HCT116 (cell line): ENCODE measurements at regions not wholly inside any gene's neighbourhood (a gene's known extent, or its start where the extent isn't known, plus 50 kb on each side); places are given as distances from the start of the nearest gene placed in this dataset.

ENCODE experiments used
- ATAC-seq: fragments of 200-7000 bp; cut with Tn5 transposase; 2 replicates; pipeline ENCODE4 v1.9.1; 2020; ENCODE audit warnings: mild to moderate bottlenecking, moderate library complexity
- BruUV-seq: library from RNA; stranded (reverse); fragments of 400-500 nt; replicated peaks from 2 replicates; lab custom pipeline; 2021; lab: Mats Ljungman, UMichigan
- CTCF ChIA-PET: fragments of 300-600 bp; sonication (Branson Sonifier 250); formaldehyde crosslinking; loops from one replicate; lab custom pipeline; 2021; ENCODE audit warnings: antibody characterized with exemption; lab: Charles Lee
- POLR2A ChIA-PET: fragments of 300-600, 350-600 bp; sonication (Branson Sonifier 250); formaldehyde crosslinking; loops from one replicate; lab custom pipeline; 2021; ENCODE audit warnings: antibody characterized with exemption; lab: Charles Lee
- RAD21 ChIA-PET, 2 experiments: fragments of 300-600 bp; sonication (Branson Sonifier 250); formaldehyde crosslinking; loops; one replicate each; lab custom pipeline; 2023; ENCODE audit warnings: low total read pairs in 2 of 2; ENCODE audit not compliant: uncharacterized antibody in 2 of 2, unreplicated experiment in 2 of 2, low non-redundant PET in 1 of 2; lab: Charles Lee
- DNase-seq: peaks from one replicate; pipeline ENCODE4 v3.0.0-alpha.2; 2010; ENCODE audit warnings: low read depth, low spot score
- H2AFZ ChIP-seq: fragments of 200-600 bp; shearing (Covaris generic), sonication (generic); 2 replicates; pipeline ENCODE4 v1.6.1; 2017; ENCODE audit warnings: low read depth, mixed run types, mixed read lengths, antibody characterized with exemption, low read length; ENCODE audit not compliant: poor library complexity, severe bottlenecking
- H3K27ac ChIP-seq: 2 replicates; pipeline ENCODE4 v1.5.1; 2012; ENCODE audit warnings: low read depth, low read length
- H3K27me3 ChIP-seq: fragments of 200-600 bp; sonication (generic); 2 replicates; pipeline ENCODE4 v1.6.1; 2016; ENCODE audit warnings: mixed run types, low read length, mixed read lengths; ENCODE audit not compliant: insufficient read depth
- H3K36me3 ChIP-seq, 2 experiments: fragments of 200-500 bp in 1 of 2; fragments of 200-600 bp in 1 of 2; sonication (Bioruptor generic) in 1 of 2; sonication (generic) in 1 of 2; 2 replicates each; pipeline versions ENCODE4 v1.5.1 to v1.6.1; 2014 to 2016; ENCODE audit warnings: low read length in 2 of 2, inconsistent platforms in 1 of 2, mixed read lengths in 1 of 2, mixed run types in 1 of 2; ENCODE audit not compliant: insufficient read depth in 2 of 2, control insufficient read depth in 1 of 2
- H3K4me1 ChIP-seq, 2 experiments: fragments of 200-600 bp in 1 of 2; sonication (generic) in 1 of 2; 2 replicates each; pipeline versions ENCODE4 v1.5.1 to v1.6.1; 2012 to 2017; ENCODE audit warnings: low read length in 2 of 2, inconsistent platforms in 1 of 2, mild to moderate bottlenecking in 1 of 2, mixed read lengths in 1 of 2, mixed run types in 1 of 2, moderate library complexity in 1 of 2; ENCODE audit not compliant: insufficient read depth in 2 of 2, control insufficient read depth in 1 of 2
- H3K4me2 ChIP-seq: fragments of 200-600 bp; sonication (generic); 2 replicates; pipeline ENCODE4 v1.6.1; 2017; ENCODE audit warnings: mixed run types, low read length, mixed read lengths
- H3K4me3 ChIP-seq, 2 experiments: fragments of 200-600 bp in 1 of 2; sonication (generic) in 1 of 2; replicated peaks in 1 of 2; 2 replicates each; pipeline ENCODE4 v1.5.1; 2011 to 2016; ENCODE audit warnings: low read length in 2 of 2, control low read depth in 1 of 2, low read depth in 1 of 2, mild to moderate bottlenecking in 1 of 2, mixed read lengths in 1 of 2, mixed run types in 1 of 2
- H3K79me2 ChIP-seq: fragments of 200-600 bp; sonication (generic); 2 replicates; pipeline ENCODE4 v1.6.1; 2017; ENCODE audit warnings: mild to moderate bottlenecking, mixed run types, low read length, moderate library complexity, mixed read lengths; ENCODE audit not compliant: insufficient read depth
- H3K9ac ChIP-seq: fragments of 200-600 bp; sonication (generic); 2 replicates; pipeline ENCODE4 v1.6.1; 2016; ENCODE audit warnings: low read length, mixed read lengths
- H3K9me2 ChIP-seq: fragments of 200-600 bp; sonication (generic), shearing (Covaris generic); 2 replicates; pipeline ENCODE4 v1.6.1; 2017; ENCODE audit warnings: mixed run types, mild to moderate bottlenecking, moderate library complexity; ENCODE audit not compliant: insufficient read depth
- H3K9me3 ChIP-seq, 2 experiments: fragments of 200-500 bp in 1 of 2; fragments of 200-600 bp in 1 of 2; sonication (Bioruptor generic) in 1 of 2; sonication (generic) in 1 of 2; 2 replicates each; pipeline ENCODE4 v1.6.1; 2014 to 2017; ENCODE audit warnings: low read length in 2 of 2, mixed read lengths in 2 of 2, inconsistent platforms in 1 of 2, low read depth in 1 of 2, mild to moderate bottlenecking in 1 of 2, mixed run types in 1 of 2, moderate library complexity in 1 of 2; ENCODE audit not compliant: control insufficient read depth in 1 of 2, insufficient read depth in 1 of 2
- H4K20me1 ChIP-seq: fragments of 200-600 bp; sonication (generic), shearing (Covaris generic); 2 replicates; pipeline ENCODE4 v1.6.1; 2017; ENCODE audit warnings: mixed run types, mild to moderate bottlenecking, moderate library complexity; ENCODE audit not compliant: insufficient read depth
- EGR1 ChIP-seq: IDR thresholded peaks from 2 replicates; pipeline ENCODE4 v1.6.1; 2012; ENCODE audit warnings: low read depth
- ELF1 ChIP-seq: IDR thresholded peaks from 2 replicates; pipeline ENCODE4 v1.6.1; 2012; ENCODE audit warnings: low read depth, borderline replicate concordance
- EZH2 ChIP-seq: fragments of 200-600 bp; sonication (generic); IDR thresholded peaks from 2 replicates; pipeline ENCODE4 v1.6.1; 2017; ENCODE audit warnings: antibody characterized with exemption, mixed run types
- EZH2phosphoT487 ChIP-seq: fragments of 200-600 bp; IDR thresholded peaks from 2 replicates; pipeline ENCODE4 v1.6.1; 2018; ENCODE audit warnings: antibody characterized with exemption, borderline replicate concordance
- JUND ChIP-seq: IDR thresholded peaks from 2 replicates; pipeline ENCODE4 v1.6.1; 2012
- REST ChIP-seq: IDR thresholded peaks from 2 replicates; pipeline ENCODE4 v1.6.1; 2012; ENCODE audit warnings: low read depth
- SIN3A ChIP-seq: IDR thresholded peaks from 2 replicates; pipeline ENCODE4 v1.6.1; 2012; ENCODE audit warnings: low read depth
- SRF ChIP-seq: IDR thresholded peaks from 2 replicates; pipeline ENCODE4 v1.6.1; 2012; ENCODE audit warnings: low read depth
- TCF7L2 ChIP-seq: IDR thresholded peaks from 2 replicates; pipeline ENCODE4 v1.7.0; 2011; ENCODE audit warnings: borderline replicate concordance, inconsistent platforms; ENCODE audit not compliant: insufficient read depth, insufficient read length; ENCODE audit errors: extremely low read depth
- YY1 ChIP-seq: IDR thresholded peaks from 2 replicates; pipeline ENCODE4 v1.6.1; 2011; ENCODE audit warnings: low read length, low read depth, moderate library complexity, mild to moderate bottlenecking; ENCODE audit not compliant: insufficient replicate concordance; ENCODE audit errors: extremely low read depth
- ZFX ChIP-seq: fragments of 450-650 bp; IDR thresholded peaks from 2 replicates; pipeline ENCODE4 v1.6.1; 2017
- ZNF274 ChIP-seq: fragments of 200-500 bp; sonication (Bioruptor generic); IDR thresholded peaks from 2 replicates; pipeline ENCODE4 v1.6.1; 2014; ENCODE audit warnings: mild to moderate bottlenecking, low read depth, low read length, inconsistent platforms
- intact Hi-C: fragments of 100-400 bp; cut with micrococcal nuclease; formaldehyde crosslinking; loops from 2 replicates; pipeline ENCODE4 v1.10.0; 2022

DNA sequence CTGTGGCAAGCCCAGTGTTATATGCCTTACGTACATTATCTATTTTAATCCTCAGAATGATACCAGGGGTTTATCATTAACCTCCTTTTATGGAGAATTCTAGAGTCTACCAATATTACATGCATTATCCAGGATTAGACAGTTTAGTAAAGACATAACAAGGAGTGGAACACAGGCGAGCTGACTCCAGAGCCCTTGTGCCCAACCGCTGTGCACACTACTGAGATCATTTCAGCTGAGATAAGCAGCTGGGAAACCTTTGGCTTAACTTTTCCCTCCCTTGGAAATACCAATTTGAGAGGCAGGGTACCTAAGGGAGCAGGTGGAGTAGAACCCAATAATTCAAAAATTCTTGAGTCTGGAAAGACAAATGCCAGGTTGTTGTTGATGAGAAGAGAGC is 59.8 kb upstream of the ATP1B1 start:
- Histone ChIP-seq H3K4me2 (no peak overlapping the region), H4K20me1 (no peaks in the 10 kb centered on the region), H3K9me3 (no peaks in the 10 kb centered on the region), H2AFZ (no peak overlapping the region), H3K27ac (no peak overlapping the region), H3K4me3 (no peak overlapping the region), H3K27me3 (no peaks in the 10 kb centered on the region), H3K36me3 (no peaks in the 10 kb centered on the region), H3K79me2 (no peaks in the 10 kb centered on the region), H3K9me2 (no peaks in the 10 kb centered on the region), H3K9ac (no peak overlapping the region), H3K4me1 (no peaks in the 10 kb centered on the region)
- ChIA-PET RAD21 (no interaction called here), CTCF (no interaction called here), POLR2A (no interaction called here)
- no peak for DNase-seq
- TF ChIP-seq EZH2phosphoT487 (no peak), YY1 (no peak), REST (no peak), EGR1 (no peak), ZNF274 (no peak), TCF7L2 (no peak), EZH2 (no peak), ZFX (no peak), SRF (no peak), JUND (no peak), ELF1 (no peak), SIN3A (no peak)
- intact Hi-C loops = no loop called here
- no TSS peak for BruUV-seq
- ATAC-seq = no peak
